HG02970 (cell line): ENCODE measurements at regions not wholly inside any gene's neighbourhood (a gene's known extent, or its start where the extent isn't known, plus 50 kb on each side); places are given as distances from the start of the nearest gene placed in this dataset.
A peak's percentile ranks its signal among the peaks of the same experiment; 100 is the strongest.
"Not testable (repeated sequence)": the region's sequence is repeated elsewhere in the genome, so short reads cannot be mapped to it uniquely, and the experiment has no call there.

Experiments
- ATAC-seq: cut with Tn5 transposase; IDR thresholded peaks from one replicate; pipeline ENCODE4 v1.9.1; 2021; ENCODE audit warnings: mild to moderate bottlenecking, moderate library complexity, moderate number of reproducible peaks; ENCODE audit not compliant: unreplicated experiment, low FRiP score

GRCh38 chr7:15057272-15057671 lies 154.7 kb upstream of the DGKB start:
- no peak for ATAC-seq

GRCh38 chr7:15054304-15054703 lies 151.8 kb upstream of the DGKB start:
- ATAC-seq: not testable (repeated sequence)

GRCh38 chr7:15049157-15049556 lies 146.6 kb upstream of the DGKB start:
- ATAC-seq: no peak

GRCh38 chr7:15046861-15047260 lies 144.3 kb upstream of the DGKB start:
- ATAC-seq: no peak

GRCh38 chr7:15043931-15044330 lies 141.4 kb upstream of the DGKB start:
- ATAC-seq: no peak

- ATAC-seq: no peak
Observed at GRCh38 chr7:15042285-15043065, 139.9 kb upstream of the DGKB start.

GRCh38 chr7:15041226-15041625 lies 138.7 kb upstream of the DGKB start:
- no peak for ATAC-seq

GRCh38 chr7:15035814-15036213 lies 133.3 kb upstream of the DGKB start:
- no peak for ATAC-seq

GRCh38 chr7:15033039-15033438 lies 130.5 kb upstream of the DGKB start:
- ATAC-seq: no peak

- ATAC-seq: no peak
Observed at GRCh38 chr7:15018981-15019380, 116.4 kb upstream of the DGKB start.

- ATAC-seq: no peak
Observed at GRCh38 chr7:15016766-15017165, 114.2 kb upstream of the DGKB start.

GRCh38 chr7:15016315-15016667 lies 113.7 kb upstream of the DGKB start:
- no peak for ATAC-seq

- ATAC-seq: peak; percentile 98
Observed at GRCh38 chr7:15015545-15016314, 113.2 kb upstream of the DGKB start.

- ATAC-seq: no peak
Observed at GRCh38 chr7:15012135-15012534, 109.6 kb upstream of the DGKB start.

GRCh38 chr7:15011289-15011688 lies 108.7 kb upstream of the DGKB start:
- no peak for ATAC-seq

GRCh38 chr7:15007507-15007906 lies 105.0 kb upstream of the DGKB start:
- ATAC-seq: no peak

GRCh38 chr7:15005672-15006071 lies 103.1 kb upstream of the DGKB start:
- no peak for ATAC-seq

GRCh38 chr7:15000157-15000556 lies 97.6 kb upstream of the DGKB start:
- no peak for ATAC-seq

- ATAC-seq: no peak
Observed at GRCh38 chr7:14999331-14999730, 96.8 kb upstream of the DGKB start.

GRCh38 chr7:14995774-14996173 lies 93.2 kb upstream of the DGKB start:
- no peak for ATAC-seq

- no peak for ATAC-seq
Observed at GRCh38 chr7:14988941-14989340, 86.4 kb upstream of the DGKB start.

- ATAC-seq: no peak
Observed at GRCh38 chr7:14978687-14979086, 76.1 kb upstream of the DGKB start.
